Esophagus muscularis mucosa (tissue), 4 donors: ENCODE measurements at regions not wholly inside any gene's neighbourhood (a gene's known extent, or its start where the extent isn't known, plus 50 kb on each side); places are given as distances from the start of the nearest gene placed in this dataset.

Experiments
- DNase-seq: peaks from one replicate; pipeline ENCODE4 v3.0.0-alpha.2; 2017; ENCODE audit errors: extremely low spot score
- H3K27ac ChIP-seq, 4 donors: fragments of 200-600 bp; sonication (generic); replicated peaks in 1 of 4; 1 replicate in 3 of 4; 2 replicates in 1 of 4; pipeline ENCODE4 v1.5.1; 2016 to 2019; ENCODE audit warnings: mild to moderate bottlenecking in 1 of 4
- H3K27me3 ChIP-seq, 4 donors: fragments of 200-600 bp; sonication (generic); one replicate each; pipeline versions ENCODE4 v1.5.1 to v1.6.0; 2016 to 2019
- H3K36me3 ChIP-seq, 4 donors: fragments of 200-600 bp; sonication (generic); one replicate each; pipeline ENCODE4 v1.5.1; 2016 to 2019
- H3K4me1 ChIP-seq, 4 donors: fragments of 200-600 bp; sonication (generic); one replicate each; pipeline ENCODE4 v1.5.1; 2016 to 2019
- H3K4me3 ChIP-seq, 4 donors: fragments of 200-600 bp; sonication (generic); 1 replicate in 2 of 4; 2 replicates in 2 of 4; pipeline ENCODE4 v1.5.1; 2016 to 2019; ENCODE audit warnings: mild to moderate bottlenecking in 4 of 4, moderate library complexity in 1 of 4
- H3K9me3 ChIP-seq, 4 donors: fragments of 200-600 bp; sonication (generic); 1 replicate in 3 of 4; 2 replicates in 1 of 4; pipeline ENCODE4 v1.5.1; 2016 to 2019
- CTCF ChIP-seq, 3 experiments: fragments of 200-600 bp in 2 of 3; fragments of 450-650 bp in 1 of 3; sonication (generic) in 2 of 3; IDR thresholded peaks; one replicate each; pipeline ENCODE4 v1.5.1; 2017 to 2019; ENCODE audit warnings: antibody characterized with exemption in 3 of 3, mild to moderate bottlenecking in 2 of 3, moderate library complexity in 1 of 3
- EP300 ChIP-seq: sonication (generic); formaldehyde crosslinking; IDR thresholded peaks from one replicate; pipeline ENCODE4 v1.6.1; 2017; ENCODE audit warnings: antibody characterized with exemption
- POLR2A ChIP-seq: fragments of 450-650 bp; IDR thresholded peaks from one replicate; pipeline ENCODE4 v1.6.1; 2017; ENCODE audit warnings: antibody characterized with exemption, moderate library complexity, mild to moderate bottlenecking, low read depth
- POLR2AphosphoS5 ChIP-seq, 2 donors: sonication (generic); formaldehyde crosslinking; IDR thresholded peaks; one replicate each; pipeline ENCODE4 v1.6.1; 2017; ENCODE audit warnings: antibody characterized with exemption in 2 of 2
- WGBS: methylation state at CpG from one replicate; pipeline ENCODE4 v1.1.5; 2018; 5-methylcytosine and 5-hydroxymethylcytosine counted together
- intact Hi-C: fragments of 100-400 bp; cut with DNase I; formaldehyde crosslinking; loops from one replicate; pipeline ENCODE4 v1.15.1; 2023

- no peak for TF ChIP-seq POLR2AphosphoS5 (IDR thresholded peaks at IDR 0.05)
- no peak for TF ChIP-seq CTCF (IDR thresholded peaks at IDR 0.05)
- TF ChIP-seq POLR2A = no peak
- no peak for TF ChIP-seq EP300
These were observed 1072.7 kb downstream of the NR2F1-AS1 start for GRCh38 chr5:92508271-92508670.

GRCh38 chr5:92505925-92506324 is 1075.1 kb downstream of the NR2F1-AS1 start:
- Histone ChIP-seq H3K4me3 (no peak overlapping the region), H3K36me3 (no peaks in the 10 kb centered on the region), H3K9me3 (peaks cover 0 to 31% (median 19%) of the 10 kb centered on the region in 4 donors), H3K27me3 (no peaks in the 10 kb centered on the region), H3K4me1 (no peaks in the 10 kb centered on the region), H3K27ac (no peak overlapping the region)
- no peak for DNase-seq
- intact Hi-C loops = no loop called here
- TF ChIP-seq POLR2A = no peak
- TF ChIP-seq POLR2AphosphoS5 (IDR thresholded peaks at IDR 0.05) = no peak
- no peak for TF ChIP-seq EP300
- TF ChIP-seq CTCF (IDR thresholded peaks at IDR 0.05) = no peak

More at GRCh38 chr5:92508271-92508670, 1072.7 kb downstream of the NR2F1-AS1 start:
- DNase-seq = no peak
- H3K9me3 ChIP-seq = peaks cover 0 to 52% (median 34%) of the 10 kb centered on the region in 4 donors
- H3K27me3 ChIP-seq = no peaks in the 10 kb centered on the region
- H3K4me1 ChIP-seq = no peaks in the 10 kb centered on the region
- no peak overlapping the region for H3K4me3 ChIP-seq
- no peak overlapping the region for H3K27ac ChIP-seq
- intact Hi-C loops = no loop called here
- H3K36me3 ChIP-seq = no peaks in the 10 kb centered on the region

GRCh38 chr5:92505145-92505544 is 1075.9 kb downstream of the NR2F1-AS1 start:
- TF ChIP-seq POLR2AphosphoS5 (IDR thresholded peaks at IDR 0.05) (no peak), POLR2A (no peak), EP300 (no peak), CTCF (IDR thresholded peaks at IDR 0.05) (no peak)
- Histone ChIP-seq H3K36me3 (no peaks in the 10 kb centered on the region), H3K27me3 (no peaks in the 10 kb centered on the region), H3K9me3 (peaks cover 0 to 24% (median 14%) of the 10 kb centered on the region in 4 donors), H3K27ac (no peak overlapping the region), H3K4me3 (no peak overlapping the region), H3K4me1 (no peaks in the 10 kb centered on the region)
- WGBS = 83% methylated on average over 3 of the region's 3 CpGs
- intact Hi-C loops = no loop called here
- no peak for DNase-seq

GRCh38 chr5:92504346-92504745 is 1076.7 kb downstream of the NR2F1-AS1 start:
- WGBS = 100% methylated on average over 2 of the region's 2 CpGs
- intact Hi-C loops = no loop called here
- H3K4me3 ChIP-seq = no peak overlapping the region
- no peak for TF ChIP-seq CTCF (IDR thresholded peaks at IDR 0.05)
- TF ChIP-seq POLR2A = no peak
- TF ChIP-seq EP300 = no peak
- no peaks in the 10 kb centered on the region for H3K4me1 ChIP-seq
- H3K27me3 ChIP-seq = no peaks in the 10 kb centered on the region
- DNase-seq = no peak
- no peak overlapping the region for H3K27ac ChIP-seq
- H3K9me3 ChIP-seq = peaks cover 0 to 16% (median 6%) of the 10 kb centered on the region in 4 donors
- no peaks in the 10 kb centered on the region for H3K36me3 ChIP-seq

GRCh38 chr5:92500752-92501151 is 1080.3 kb downstream of the NR2F1-AS1 start:
- no peak for TF ChIP-seq POLR2AphosphoS5 (IDR thresholded peaks at IDR 0.05)
- TF ChIP-seq POLR2A = no peak
- TF ChIP-seq CTCF (IDR thresholded peaks at IDR 0.05) = no peak
- TF ChIP-seq EP300 = no peak
- no peak overlapping the region for H3K27ac ChIP-seq
- no peaks in the 10 kb centered on the region for H3K9me3 ChIP-seq
- intact Hi-C loops = no loop called here
- H3K27me3 ChIP-seq = no peaks in the 10 kb centered on the region
- 88% methylated on average over 2 of the region's 2 CpGs for WGBS
- no peak for DNase-seq
- no peak overlapping the region for H3K4me3 ChIP-seq
- H3K36me3 ChIP-seq = no peaks in the 10 kb centered on the region
- no peaks in the 10 kb centered on the region for H3K4me1 ChIP-seq
